Panc1 (cell line): ENCODE measurements at regions not wholly inside any gene's neighbourhood (a gene's known extent, or its start where the extent isn't known, plus 50 kb on each side); places are given as distances from the start of the nearest gene placed in this dataset.

ENCODE experiments used
- ATAC-seq: fragments of 200-7000 bp; cut with Tn5 transposase; 2 replicates; pipeline ENCODE4 v1.9.1; 2020; ENCODE audit warnings: mild to moderate bottlenecking, moderate library complexity
- BruUV-seq: library from RNA; stranded (reverse); fragments of 400-500 nt; replicated peaks from 2 replicates; lab custom pipeline; 2021; lab: Mats Ljungman, UMichigan
- CTCF ChIA-PET: fragments of 300-600 bp; sonication (Branson Sonifier 250); formaldehyde crosslinking; loops from one replicate; lab custom pipeline; 2022; ENCODE audit warnings: antibody characterized with exemption; lab: Charles Lee
- POLR2A ChIA-PET: fragments of 300-600 bp; sonication (Branson Sonifier 250); formaldehyde crosslinking; loops from one replicate; lab custom pipeline; 2022; ENCODE audit warnings: antibody characterized with exemption; lab: Charles Lee
- DNase-seq: peaks from one replicate; pipeline ENCODE4 v3.0.0-alpha.2; 2010; ENCODE audit warnings: low read depth, low spot score
- H3K27ac ChIP-seq: 2 replicates; pipeline ENCODE4 v1.5.1; 2011; ENCODE audit warnings: mild to moderate bottlenecking, low read length, inconsistent platforms
- H3K27me3 ChIP-seq: fragments of 200-500 bp; sonication (Bioruptor generic); 2 replicates; pipeline ENCODE4 v1.6.0; 2014; ENCODE audit warnings: low read length, inconsistent platforms; ENCODE audit not compliant: control insufficient read depth, insufficient read depth
- H3K36me3 ChIP-seq: fragments of 200-500 bp; sonication (Bioruptor generic); 2 replicates; pipeline ENCODE4 v1.5.1; 2014; ENCODE audit warnings: inconsistent platforms, mild to moderate bottlenecking, low read length, moderate library complexity; ENCODE audit not compliant: control insufficient read depth, insufficient read depth
- H3K4me1 ChIP-seq: 2 replicates; pipeline ENCODE4 v1.5.1; 2011; ENCODE audit warnings: inconsistent platforms, mild to moderate bottlenecking, low read length, moderate library complexity; ENCODE audit not compliant: control insufficient read depth, insufficient read depth
- H3K4me3 ChIP-seq, 2 experiments: 2 replicates each; pipeline ENCODE4 v1.5.1; 2011 to 2012; ENCODE audit warnings: low read depth in 2 of 2, low read length in 2 of 2, mild to moderate bottlenecking in 2 of 2, inconsistent platforms in 1 of 2, moderate library complexity in 1 of 2
- H3K9me3 ChIP-seq: fragments of 200-500 bp; sonication (Bioruptor generic); 2 replicates; pipeline ENCODE4 v1.5.1; 2014; ENCODE audit warnings: low read depth, mild to moderate bottlenecking, inconsistent platforms, low read length, moderate library complexity; ENCODE audit not compliant: control insufficient read depth, insufficient read depth
- POLR2AphosphoS5 ChIP-seq: IDR thresholded peaks from 2 replicates; pipeline ENCODE4 v1.6.1; 2012; ENCODE audit warnings: mild to moderate bottlenecking, low read depth, low read length, moderate library complexity
- REST ChIP-seq, 2 experiments: IDR thresholded peaks; 2 replicates each; pipeline ENCODE4 v1.6.1; 2011 to 2012; ENCODE audit warnings: low read depth in 2 of 2, control low read depth in 1 of 2, low read length in 1 of 2, mild to moderate bottlenecking in 1 of 2, moderate library complexity in 1 of 2; ENCODE audit not compliant: insufficient read depth in 1 of 2
- SIN3A ChIP-seq: IDR thresholded peaks from 2 replicates; pipeline ENCODE4 v1.6.1; 2012; ENCODE audit warnings: low read depth, mild to moderate bottlenecking, low read length, moderate library complexity, borderline replicate concordance; ENCODE audit not compliant: insufficient read depth
- TCF7L2 ChIP-seq: IDR thresholded peaks from 2 replicates; pipeline ENCODE4 v1.6.1; 2011; ENCODE audit warnings: mild to moderate bottlenecking, low read depth, low read length, inconsistent platforms
- in situ Hi-C: cut with HindIII; loops from 2 replicates; pipeline ENCODE4 v1.10.0; 2016; ENCODE audit warnings: low sequenced_read_pairs, low pct_unique_long_range_greater_than_20kb
- intact Hi-C: fragments of 100-400 bp; cut with micrococcal nuclease; formaldehyde crosslinking; loops from one replicate; pipeline ENCODE4 v1.10.0; 2022; ENCODE audit not compliant: unreplicated experiment
- TF ChIP-seq, protein P1 (sequence below): fragments of 450-650 bp; IDR thresholded peaks from 2 replicates; pipeline ENCODE4 v1.5.1; 2017; ENCODE audit warnings: mild to moderate bottlenecking

GRCh38 chr16:26710450-26710849, 356.3 kb upstream of the C16orf82 start:
- no peak overlapping the region for H3K27ac ChIP-seq
- no peaks in the 10 kb centered on the region for H3K27me3 ChIP-seq
- TF ChIP-seq TCF7L2 (no peak), POLR2AphosphoS5 (no peak), SIN3A (no peak), REST (IDR thresholded peaks at IDR 0.05; ENCODE audit: insufficient read depth in 1 of 2, low read depth in 2 of 2, low read length in 1 of 2) (no peak)
- TF ChIP-seq, protein P1, sequence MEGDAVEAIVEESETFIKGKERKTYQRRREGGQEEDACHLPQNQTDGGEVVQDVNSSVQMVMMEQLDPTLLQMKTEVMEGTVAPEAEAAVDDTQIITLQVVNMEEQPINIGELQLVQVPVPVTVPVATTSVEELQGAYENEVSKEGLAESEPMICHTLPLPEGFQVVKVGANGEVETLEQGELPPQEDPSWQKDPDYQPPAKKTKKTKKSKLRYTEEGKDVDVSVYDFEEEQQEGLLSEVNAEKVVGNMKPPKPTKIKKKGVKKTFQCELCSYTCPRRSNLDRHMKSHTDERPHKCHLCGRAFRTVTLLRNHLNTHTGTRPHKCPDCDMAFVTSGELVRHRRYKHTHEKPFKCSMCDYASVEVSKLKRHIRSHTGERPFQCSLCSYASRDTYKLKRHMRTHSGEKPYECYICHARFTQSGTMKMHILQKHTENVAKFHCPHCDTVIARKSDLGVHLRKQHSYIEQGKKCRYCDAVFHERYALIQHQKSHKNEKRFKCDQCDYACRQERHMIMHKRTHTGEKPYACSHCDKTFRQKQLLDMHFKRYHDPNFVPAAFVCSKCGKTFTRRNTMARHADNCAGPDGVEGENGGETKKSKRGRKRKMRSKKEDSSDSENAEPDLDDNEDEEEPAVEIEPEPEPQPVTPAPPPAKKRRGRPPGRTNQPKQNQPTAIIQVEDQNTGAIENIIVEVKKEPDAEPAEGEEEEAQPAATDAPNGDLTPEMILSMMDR, result no peak
- in situ Hi-C loops, result no loop called here
- intact Hi-C loops, result no loop called here
- ChIA-PET POLR2A (no interaction called here), CTCF (no interaction called here)
- H3K4me3 ChIP-seq, result no peak overlapping the region
- H3K9me3 ChIP-seq, result no peaks in the 10 kb centered on the region
- H3K36me3 ChIP-seq, result no peaks in the 10 kb centered on the region
- ATAC-seq, result no peak
- BruUV-seq, result no TSS peak
- H3K4me1 ChIP-seq, result no peaks in the 10 kb centered on the region
- DNase-seq, result no peak

DNA sequence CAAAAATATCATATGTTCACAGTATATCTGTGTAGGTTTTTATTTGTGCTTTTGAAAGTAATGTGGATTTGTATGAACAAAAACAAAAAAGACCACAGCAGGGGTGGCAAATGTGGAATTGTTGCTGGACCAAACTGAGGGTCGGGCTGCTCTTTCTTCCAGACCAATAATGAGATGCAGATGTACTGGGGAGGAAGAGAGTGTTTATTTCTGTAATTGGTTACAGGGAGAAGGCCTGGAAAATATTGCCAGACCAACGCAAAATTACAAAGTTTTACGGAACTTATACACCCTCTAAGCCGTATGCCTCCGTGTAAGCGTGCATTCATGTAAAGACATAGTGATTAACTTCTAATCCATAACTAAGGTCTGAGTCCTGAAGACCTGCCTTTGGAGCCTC, 353.9 kb upstream of the C16orf82 start:
- no peaks in the 10 kb centered on the region for H3K36me3 ChIP-seq
- POLR2A ChIA-PET, result no interaction called here
- intact Hi-C loops, result no loop called here
- DNase-seq (no peak), ATAC-seq (no peak)
- CTCF ChIA-PET, result no interaction called here
- H3K27ac ChIP-seq, result no peak overlapping the region
- no peaks in the 10 kb centered on the region for H3K4me1 ChIP-seq
- H3K9me3 ChIP-seq, result no peaks in the 10 kb centered on the region
- in situ Hi-C loops, result no loop called here
- TF ChIP-seq POLR2AphosphoS5, result no peak
- TF ChIP-seq, protein P1, result no peak
- no peak for TF ChIP-seq TCF7L2
- no peak for TF ChIP-seq REST (IDR thresholded peaks at IDR 0.05; ENCODE audit: insufficient read depth in 1 of 2, low read depth in 2 of 2, low read length in 1 of 2)
- BruUV-seq, result no TSS peak
- H3K4me3 ChIP-seq, result no peak overlapping the region
- no peaks in the 10 kb centered on the region for H3K27me3 ChIP-seq
